Endodermal cell (in vitro differentiated cells): ENCODE measurements at regions not wholly inside any gene's neighbourhood (a gene's known extent, or its start where the extent isn't known, plus 50 kb on each side); places are given as distances from the start of the nearest gene placed in this dataset.

ENCODE experiments used
- DNase-seq: peaks from one replicate; pipeline ENCODE4 v3.0.0-alpha.2; 2017
- H3K27ac ChIP-seq: 2 replicates; pipeline ENCODE4 v1.5.1; 2013; ENCODE audit warnings: mild to moderate bottlenecking, low read depth, low read length, moderate library complexity
- H3K27me3 ChIP-seq: 2 replicates; pipeline ENCODE4 v1.6.1; 2013; ENCODE audit warnings: mild to moderate bottlenecking, low read length, moderate library complexity; ENCODE audit not compliant: insufficient read depth, control insufficient read depth, poor library complexity, severe bottlenecking
- H3K36me3 ChIP-seq: 2 replicates; pipeline ENCODE4 v1.7.0; 2013; ENCODE audit warnings: mild to moderate bottlenecking, low read length, moderate library complexity; ENCODE audit not compliant: control insufficient read depth, insufficient read depth
- H3K4me1 ChIP-seq: one replicate; pipeline ENCODE4 v1.7.0; 2013; ENCODE audit warnings: low read length; ENCODE audit not compliant: control insufficient read depth, insufficient read depth
- H3K4me3 ChIP-seq: 2 replicates; pipeline ENCODE4 v1.5.1; 2013; ENCODE audit warnings: mild to moderate bottlenecking, low read length, moderate library complexity
- H3K9ac ChIP-seq: 2 replicates; pipeline ENCODE4 v1.6.1; 2013; ENCODE audit warnings: mild to moderate bottlenecking, low read length, moderate library complexity; ENCODE audit not compliant: poor library complexity, severe bottlenecking; ENCODE audit errors: extremely low read depth
- H3K9me3 ChIP-seq: 2 replicates; pipeline ENCODE4 v1.6.1; 2013; ENCODE audit warnings: mild to moderate bottlenecking, low read length, moderate library complexity; ENCODE audit not compliant: control insufficient read depth
- H3K27ac Mint-ChIP-seq: 2 replicates; pipeline ENCODE4 v1.8.0; 2020; ENCODE audit warnings: mixed read lengths
- H3K27me3 Mint-ChIP-seq: 2 replicates; pipeline ENCODE4 v1.8.0; 2021; ENCODE audit warnings: mild to moderate bottlenecking, mixed read lengths; ENCODE audit not compliant: insufficient read depth
- H3K36me3 Mint-ChIP-seq: 2 replicates; pipeline ENCODE4 v1.8.0; 2020; ENCODE audit warnings: low read depth, mixed read lengths
- H3K4me1 Mint-ChIP-seq: 2 replicates; pipeline ENCODE4 v1.8.0; 2020; ENCODE audit warnings: mixed read lengths
- H3K4me3 Mint-ChIP-seq: 2 replicates; pipeline ENCODE4 v1.8.0; 2020; ENCODE audit warnings: mild to moderate bottlenecking, moderate library complexity, mixed read lengths
- H3K9me3 Mint-ChIP-seq: 2 replicates; pipeline ENCODE4 v1.8.0; 2020; ENCODE audit warnings: mild to moderate bottlenecking, mixed read lengths
- WGBS, 2 experiments: methylation state at CpG; one replicate each; pipeline versions ENCODE4 v1.1.5 to v1.1.7; 2013; ENCODE audit warnings: missing lambda C conversion rate in 2 of 2, mixed read lengths in 1 of 2; ENCODE audit not compliant: insufficient coverage in 1 of 2, insufficient read length in 1 of 2; 5-methylcytosine and 5-hydroxymethylcytosine counted together
- TF ChIP-seq, protein P1 (sequence below): fragments of 200-600 bp; sonication (generic); conservative IDR thresholded peaks from 2 replicates; pipeline ENCODE4 v1.5.0; 2021; ENCODE audit warnings: antibody characterized with exemption, mild to moderate bottlenecking

GRCh38 chr5:117486261-117486660 is 911.6 kb upstream of the SEMA6A start:
- Histone ChIP-seq H3K36me3 (no peaks in the 10 kb centered on the region), H3K9me3 (no peaks in the 10 kb centered on the region), H3K4me3 (no peak overlapping the region), H3K27ac (no peak overlapping the region), H3K4me1 (no peaks in the 10 kb centered on the region), H3K27me3 (no peaks in the 10 kb centered on the region), H3K9ac (no peak overlapping the region)
- H3K9me3 Mint-ChIP-seq = no peaks in the 10 kb centered on the region
- no peak overlapping the region for H3K4me3 Mint-ChIP-seq
- no peaks in the 10 kb centered on the region for H3K36me3 Mint-ChIP-seq
- peaks cover 10% of the 10 kb centered on the region for H3K4me1 Mint-ChIP-seq
- no peak overlapping the region for H3K27ac Mint-ChIP-seq
- no peak for DNase-seq
- TF ChIP-seq, protein P1, sequence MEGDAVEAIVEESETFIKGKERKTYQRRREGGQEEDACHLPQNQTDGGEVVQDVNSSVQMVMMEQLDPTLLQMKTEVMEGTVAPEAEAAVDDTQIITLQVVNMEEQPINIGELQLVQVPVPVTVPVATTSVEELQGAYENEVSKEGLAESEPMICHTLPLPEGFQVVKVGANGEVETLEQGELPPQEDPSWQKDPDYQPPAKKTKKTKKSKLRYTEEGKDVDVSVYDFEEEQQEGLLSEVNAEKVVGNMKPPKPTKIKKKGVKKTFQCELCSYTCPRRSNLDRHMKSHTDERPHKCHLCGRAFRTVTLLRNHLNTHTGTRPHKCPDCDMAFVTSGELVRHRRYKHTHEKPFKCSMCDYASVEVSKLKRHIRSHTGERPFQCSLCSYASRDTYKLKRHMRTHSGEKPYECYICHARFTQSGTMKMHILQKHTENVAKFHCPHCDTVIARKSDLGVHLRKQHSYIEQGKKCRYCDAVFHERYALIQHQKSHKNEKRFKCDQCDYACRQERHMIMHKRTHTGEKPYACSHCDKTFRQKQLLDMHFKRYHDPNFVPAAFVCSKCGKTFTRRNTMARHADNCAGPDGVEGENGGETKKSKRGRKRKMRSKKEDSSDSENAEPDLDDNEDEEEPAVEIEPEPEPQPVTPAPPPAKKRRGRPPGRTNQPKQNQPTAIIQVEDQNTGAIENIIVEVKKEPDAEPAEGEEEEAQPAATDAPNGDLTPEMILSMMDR = no peak
- H3K27me3 Mint-ChIP-seq = no peaks in the 10 kb centered on the region

DNA sequence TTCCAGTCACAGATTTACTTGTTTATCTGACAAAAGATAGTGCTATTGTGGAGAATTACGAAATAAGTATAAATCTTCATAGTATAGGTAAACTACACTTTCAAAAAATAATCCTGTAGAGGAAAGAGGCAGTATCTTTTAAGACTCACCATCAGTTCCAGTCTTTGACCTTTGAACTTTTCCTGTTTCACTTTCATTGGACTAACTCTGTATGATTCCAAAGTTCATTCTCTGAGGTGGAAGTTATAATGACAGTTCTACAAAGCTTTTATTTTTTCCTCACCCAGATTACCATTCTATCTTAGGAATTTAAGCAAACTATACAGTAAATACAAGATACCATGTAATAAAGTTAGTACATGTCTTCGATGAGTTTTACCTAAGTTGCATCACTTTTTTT is 901.3 kb upstream of the SEMA6A start:
- Histone ChIP-seq H3K4me1 (no peaks in the 10 kb centered on the region), H3K9me3 (peaks cover 7% of the 10 kb centered on the region), H3K9ac (no peak overlapping the region), H3K27ac (no peak overlapping the region), H3K27me3 (no peaks in the 10 kb centered on the region), H3K36me3 (no peaks in the 10 kb centered on the region), H3K4me3 (no peak overlapping the region)
- 100% methylated on average over 1 of the region's 2 CpGs; no CpG with 5 or more reads in 1 of the 2 experiments for WGBS, 2 experiments
- H3K4me1 Mint-ChIP-seq = no peaks in the 10 kb centered on the region
- no peak overlapping the region for H3K4me3 Mint-ChIP-seq
- H3K27ac Mint-ChIP-seq = no peak overlapping the region
- TF ChIP-seq, protein P1 = no peak
- no peak for DNase-seq
- H3K9me3 Mint-ChIP-seq = peaks cover 3% of the 10 kb centered on the region
- H3K27me3 Mint-ChIP-seq = no peaks in the 10 kb centered on the region
- H3K36me3 Mint-ChIP-seq = no peaks in the 10 kb centered on the region

- TF ChIP-seq, protein P1 = no peak
- Mint-ChIP-seq H3K4me1 (no peaks in the 10 kb centered on the region), H3K36me3 (no peaks in the 10 kb centered on the region), H3K4me3 (no peak overlapping the region), H3K27me3 (no peaks in the 10 kb centered on the region), H3K9me3 (no peaks in the 10 kb centered on the region), H3K27ac (no peak overlapping the region)
- DNase-seq = no peak
- Histone ChIP-seq H3K4me3 (no peak overlapping the region), H3K4me1 (no peaks in the 10 kb centered on the region), H3K27ac (peak overlapping the region; percentile 64), H3K9ac (no peak overlapping the region), H3K27me3 (no peaks in the 10 kb centered on the region), H3K36me3 (no peaks in the 10 kb centered on the region), H3K9me3 (no peaks in the 10 kb centered on the region)
- 72 to 78% methylated on average over 2 to 4 of the region's 4 CpGs for WGBS, 2 experiments
These were observed 898.5 kb upstream of the SEMA6A start for GRCh38 chr5:117473165-117473564.
